Bone marrow (tissue), 2 donors: ENCODE measurements at regions not wholly inside any gene's neighbourhood (a gene's known extent, or its start where the extent isn't known, plus 50 kb on each side); places are given as distances from the start of the nearest gene placed in this dataset.

Source experiments
- DNase-seq, 2 donors: peaks; one replicate each; lab custom pipeline; 2025; lab: John Stamatoyannopoulos, UW

GRCh38 chr2:41483982-41484857 lies 563.6 kb upstream of the PKDCC start:
- no peak for DNase-seq

- no peak for DNase-seq
Observed at GRCh38 chr2:41484858-41485234, 563.0 kb upstream of the PKDCC start.

- no peak for DNase-seq
Observed at GRCh38 chr2:41486948-41487347, 560.9 kb upstream of the PKDCC start.

- DNase-seq: no peak
Observed at GRCh38 chr2:41488888-41489287, 558.9 kb upstream of the PKDCC start.

GRCh38 chr2:41489638-41490037 lies 558.2 kb upstream of the PKDCC start:
- no peak for DNase-seq

- no peak for DNase-seq
Observed at GRCh38 chr2:41495050-41495449, 552.8 kb upstream of the PKDCC start.

- DNase-seq: no peak
Observed at GRCh38 chr2:41496908-41497307, 550.9 kb upstream of the PKDCC start.

- no peak for DNase-seq
Observed at GRCh38 chr2:41498781-41499180, 549.0 kb upstream of the PKDCC start.

- no peak for DNase-seq
Observed at GRCh38 chr2:41500895-41501294, 546.9 kb upstream of the PKDCC start.

- no peak for DNase-seq
Observed at GRCh38 chr2:41502752-41503151, 545.1 kb upstream of the PKDCC start.

GRCh38 chr2:41504532-41504931 lies 543.3 kb upstream of the PKDCC start:
- no peak for DNase-seq

GRCh38 chr2:41510108-41510507 lies 537.7 kb upstream of the PKDCC start:
- peak in 1 of 2 donors; percentile 71 for DNase-seq

- peak in 1 of 2 donors; percentile 27 for DNase-seq
Observed at GRCh38 chr2:41521211-41521610, 526.6 kb upstream of the PKDCC start.

GRCh38 chr2:41527525-41528323 lies 520.1 kb upstream of the PKDCC start:
- DNase-seq: no peak

GRCh38 chr2:41535575-41535974 lies 512.2 kb upstream of the PKDCC start:
- DNase-seq: no peak

- DNase-seq: no peak
Observed at GRCh38 chr2:41540272-41540998, 507.4 kb upstream of the PKDCC start.

- DNase-seq: no peak
Observed at GRCh38 chr2:41543726-41544125, 504.1 kb upstream of the PKDCC start.

- DNase-seq: no peak
Observed at GRCh38 chr2:41544709-41545108, 503.1 kb upstream of the PKDCC start.

GRCh38 chr2:41546031-41546430 lies 501.8 kb upstream of the PKDCC start:
- no peak for DNase-seq

- no peak for DNase-seq
Observed at GRCh38 chr2:41568648-41569047, 479.2 kb upstream of the PKDCC start.

GRCh38 chr2:41572154-41572553 lies 475.7 kb upstream of the PKDCC start:
- no peak for DNase-seq

GRCh38 chr2:41576423-41576822 lies 471.4 kb upstream of the PKDCC start:
- no peak for DNase-seq

GRCh38 chr2:41579806-41580205 lies 468.0 kb upstream of the PKDCC start:
- no peak for DNase-seq
